SK-N-SH treated with all-trans-retinoic acid at 6 μM for 48 hours (cell line): ENCODE measurements at regions not wholly inside any gene's neighbourhood (a gene's known extent, or its start where the extent isn't known, plus 50 kb on each side); places are given as distances from the start of the nearest gene placed in this dataset.

Experiments
- ATAC-seq: fragments of 200-7000 bp; cut with Tn5 transposase; 3 replicates; pipeline ENCODE4 v1.9.1; 2020; ENCODE audit warnings: mild to moderate bottlenecking, moderate library complexity
- ARNTL ChIP-seq: fragments of 450-650 bp; formaldehyde crosslinking; IDR thresholded peaks from 2 replicates; pipeline ENCODE4 v1.5.0; 2020; ENCODE audit warnings: low read depth, mild to moderate bottlenecking, moderate library complexity, borderline replicate concordance
- BACH2 ChIP-seq: fragments of 250-450 bp; sonication (Bioruptor Pico); IDR thresholded peaks from 2 replicates; pipeline ENCODE4 v1.9.0; 2021; ENCODE audit warnings: mild to moderate bottlenecking, borderline replicate concordance
- CREB5 ChIP-seq: fragments of 250-450 bp; sonication (Bioruptor Pico); IDR thresholded peaks from 2 replicates; pipeline ENCODE4 v1.5.1; 2020; ENCODE audit warnings: low read depth, mild to moderate bottlenecking, moderate library complexity
- CSRNP3 ChIP-seq: fragments of 250-450 bp; sonication (Bioruptor Pico); IDR thresholded peaks from 2 replicates; pipeline ENCODE4 v1.5.1; 2021; ENCODE audit warnings: mild to moderate bottlenecking, moderate library complexity
- ESRRG ChIP-seq: fragments of 250-450 bp; sonication (Bioruptor Pico); IDR thresholded peaks from 2 replicates; pipeline ENCODE4 v1.6.1; 2021; ENCODE audit warnings: mild to moderate bottlenecking
- GLIS3 ChIP-seq: fragments of 250-450 bp; sonication (Bioruptor Pico); IDR thresholded peaks from 2 replicates; pipeline ENCODE4 v1.5.0; 2020; ENCODE audit warnings: mild to moderate bottlenecking, moderate library complexity
- ISL1 ChIP-seq: fragments of 250-450 bp; sonication (Bioruptor Pico); IDR thresholded peaks from 2 replicates; pipeline ENCODE4 v2.1.2; 2022; ENCODE audit warnings: mild to moderate bottlenecking, moderate library complexity
- PATZ1 ChIP-seq: fragments of 250-450 bp; sonication (Bioruptor Pico); IDR thresholded peaks from 2 replicates; pipeline ENCODE4 v1.8.0; 2020; ENCODE audit warnings: mild to moderate bottlenecking, moderate library complexity, borderline replicate concordance
- POU6F1 ChIP-seq: fragments of 250-450 bp; sonication (Bioruptor Pico); IDR thresholded peaks from 2 replicates; pipeline ENCODE4 v1.8.0; 2021; ENCODE audit warnings: low read depth, mild to moderate bottlenecking, moderate library complexity, borderline replicate concordance
- PPARA ChIP-seq: fragments of 250-450 bp; sonication (Bioruptor Pico); IDR thresholded peaks from 2 replicates; pipeline ENCODE4 v1.5.0; 2020; ENCODE audit warnings: mild to moderate bottlenecking, borderline replicate concordance
- RARB ChIP-seq: fragments of 250-450 bp; sonication (Bioruptor Pico); IDR thresholded peaks from 2 replicates; pipeline ENCODE4 v1.8.0; 2021; ENCODE audit warnings: mild to moderate bottlenecking, moderate library complexity
- SNAI2 ChIP-seq: fragments of 250-450 bp; sonication (Bioruptor Pico); IDR thresholded peaks from 2 replicates; pipeline ENCODE4 v1.5.0; 2020; ENCODE audit warnings: mild to moderate bottlenecking, moderate library complexity
- TCF4 ChIP-seq: fragments of 250-450 bp; sonication (Bioruptor Pico); IDR thresholded peaks from 2 replicates; pipeline ENCODE4 v1.8.0; 2021; ENCODE audit warnings: mild to moderate bottlenecking, moderate library complexity, borderline replicate concordance
- TOX ChIP-seq: fragments of 250-450 bp; sonication (Bioruptor Pico); IDR thresholded peaks from 2 replicates; pipeline ENCODE4 v1.8.0; 2021; ENCODE audit warnings: mild to moderate bottlenecking, moderate library complexity, borderline replicate concordance
- TSHZ2 ChIP-seq: fragments of 250-450 bp; sonication (Bioruptor Pico); IDR thresholded peaks from 2 replicates; pipeline ENCODE4 v1.5.0; 2020; ENCODE audit warnings: mild to moderate bottlenecking, moderate library complexity
- ZC3H10 ChIP-seq: fragments of 250-450 bp; sonication (Bioruptor Pico); IDR thresholded peaks from 2 replicates; pipeline ENCODE4 v1.5.1; 2021; ENCODE audit warnings: mild to moderate bottlenecking, moderate library complexity
- ZFP30 ChIP-seq: fragments of 450-650 bp; formaldehyde crosslinking; IDR thresholded peaks from 2 replicates; pipeline ENCODE4 v1.5.0; 2022; ENCODE audit warnings: mild to moderate bottlenecking, moderate library complexity
- ZNF70 ChIP-seq: fragments of 450-650 bp; formaldehyde crosslinking; IDR thresholded peaks from 2 replicates; pipeline ENCODE4 v1.5.0; 2020; ENCODE audit warnings: mild to moderate bottlenecking, moderate library complexity
- ZNF8 ChIP-seq: fragments of 450-650 bp; formaldehyde crosslinking; IDR thresholded peaks from 2 replicates; pipeline ENCODE4 v1.5.0; 2020; ENCODE audit warnings: mild to moderate bottlenecking, moderate library complexity

- TF ChIP-seq ZNF8 (CRISPR knock-in tag) (no peak), TCF4 (CRISPR knock-in tag) (no peak), POU6F1 (no peak), ZFP30 (CRISPR knock-in tag) (no peak), ESRRG (CRISPR knock-in tag) (no peak), PPARA (CRISPR knock-in tag) (no peak), RARB (CRISPR knock-in tag) (no peak), TOX (no peak)
- ATAC-seq = no peak
Observed at GRCh38 chr4:64503945-64504675, 94.9 kb upstream of the TECRL start.

- no peak for ATAC-seq
Observed at GRCh38 chr4:64503416-64503815, 94.2 kb upstream of the TECRL start.

GRCh38 chr4:64497491-64497890 lies 88.2 kb upstream of the TECRL start:
- ATAC-seq = no peak
- TF ChIP-seq ISL1 (CRISPR knock-in tag) (no peak), TCF4 (CRISPR knock-in tag) (no peak), TOX (no peak), CREB5 (CRISPR knock-in tag) (no peak), ZNF70 (no peak), ZNF8 (CRISPR knock-in tag) (no peak), TSHZ2 (CRISPR knock-in tag) (no peak), PPARA (CRISPR knock-in tag) (no peak), GLIS3 (CRISPR knock-in tag) (no peak), CSRNP3 (CRISPR knock-in tag) (no peak), POU6F1 (no peak), SNAI2 (CRISPR knock-in tag) (no peak), PATZ1 (CRISPR knock-in tag) (no peak), RARB (CRISPR knock-in tag) (no peak), ARNTL (CRISPR knock-in tag) (no peak)

More at GRCh38 chr4:64503416-64503815, 94.2 kb upstream of the TECRL start:
- TF ChIP-seq BACH2 (no peak), GLIS3 (CRISPR knock-in tag) (no peak), ZNF70 (no peak), TSHZ2 (CRISPR knock-in tag) (no peak), ARNTL (CRISPR knock-in tag) (no peak), SNAI2 (CRISPR knock-in tag) (no peak), ZC3H10 (no peak), ISL1 (CRISPR knock-in tag) (no peak)
